HCT116 (cell line): ENCODE measurements at regions not wholly inside any gene's neighbourhood (a gene's known extent, or its start where the extent isn't known, plus 50 kb on each side); places are given as distances from the start of the nearest gene placed in this dataset.

Experiments
- ATAC-seq: fragments of 200-7000 bp; cut with Tn5 transposase; 2 replicates; pipeline ENCODE4 v1.9.1; 2020; ENCODE audit warnings: mild to moderate bottlenecking, moderate library complexity
- BruUV-seq: library from RNA; stranded (reverse); fragments of 400-500 nt; replicated peaks from 2 replicates; lab custom pipeline; 2021; lab: Mats Ljungman, UMichigan
- CTCF ChIA-PET: fragments of 300-600 bp; sonication (Branson Sonifier 250); formaldehyde crosslinking; loops from one replicate; lab custom pipeline; 2021; ENCODE audit warnings: antibody characterized with exemption; lab: Charles Lee
- POLR2A ChIA-PET: fragments of 300-600, 350-600 bp; sonication (Branson Sonifier 250); formaldehyde crosslinking; loops from one replicate; lab custom pipeline; 2021; ENCODE audit warnings: antibody characterized with exemption; lab: Charles Lee
- RAD21 ChIA-PET, 2 experiments: fragments of 300-600 bp; sonication (Branson Sonifier 250); formaldehyde crosslinking; loops; one replicate each; lab custom pipeline; 2023; ENCODE audit warnings: low total read pairs in 2 of 2; ENCODE audit not compliant: uncharacterized antibody in 2 of 2, unreplicated experiment in 2 of 2, low non-redundant PET in 1 of 2; lab: Charles Lee
- DNase-seq: peaks from one replicate; pipeline ENCODE4 v3.0.0-alpha.2; 2010; ENCODE audit warnings: low read depth, low spot score
- H2AFZ ChIP-seq: fragments of 200-600 bp; shearing (Covaris generic), sonication (generic); 2 replicates; pipeline ENCODE4 v1.6.1; 2017; ENCODE audit warnings: low read depth, mixed run types, mixed read lengths, antibody characterized with exemption, low read length; ENCODE audit not compliant: poor library complexity, severe bottlenecking
- H3K27ac ChIP-seq: 2 replicates; pipeline ENCODE4 v1.5.1; 2012; ENCODE audit warnings: low read depth, low read length
- H3K27me3 ChIP-seq: fragments of 200-600 bp; sonication (generic); 2 replicates; pipeline ENCODE4 v1.6.1; 2016; ENCODE audit warnings: mixed run types, low read length, mixed read lengths; ENCODE audit not compliant: insufficient read depth
- H3K36me3 ChIP-seq, 2 experiments: fragments of 200-500 bp in 1 of 2; fragments of 200-600 bp in 1 of 2; sonication (Bioruptor generic) in 1 of 2; sonication (generic) in 1 of 2; 2 replicates each; pipeline versions ENCODE4 v1.5.1 to v1.6.1; 2014 to 2016; ENCODE audit warnings: low read length in 2 of 2, inconsistent platforms in 1 of 2, mixed read lengths in 1 of 2, mixed run types in 1 of 2; ENCODE audit not compliant: insufficient read depth in 2 of 2, control insufficient read depth in 1 of 2
- H3K4me1 ChIP-seq, 2 experiments: fragments of 200-600 bp in 1 of 2; sonication (generic) in 1 of 2; 2 replicates each; pipeline versions ENCODE4 v1.5.1 to v1.6.1; 2012 to 2017; ENCODE audit warnings: low read length in 2 of 2, inconsistent platforms in 1 of 2, mild to moderate bottlenecking in 1 of 2, mixed read lengths in 1 of 2, mixed run types in 1 of 2, moderate library complexity in 1 of 2; ENCODE audit not compliant: insufficient read depth in 2 of 2, control insufficient read depth in 1 of 2
- H3K4me2 ChIP-seq: fragments of 200-600 bp; sonication (generic); 2 replicates; pipeline ENCODE4 v1.6.1; 2017; ENCODE audit warnings: mixed run types, low read length, mixed read lengths
- H3K4me3 ChIP-seq, 2 experiments: fragments of 200-600 bp in 1 of 2; sonication (generic) in 1 of 2; replicated peaks in 1 of 2; 2 replicates each; pipeline ENCODE4 v1.5.1; 2011 to 2016; ENCODE audit warnings: low read length in 2 of 2, control low read depth in 1 of 2, low read depth in 1 of 2, mild to moderate bottlenecking in 1 of 2, mixed read lengths in 1 of 2, mixed run types in 1 of 2
- H3K79me2 ChIP-seq: fragments of 200-600 bp; sonication (generic); 2 replicates; pipeline ENCODE4 v1.6.1; 2017; ENCODE audit warnings: mild to moderate bottlenecking, mixed run types, low read length, moderate library complexity, mixed read lengths; ENCODE audit not compliant: insufficient read depth
- H3K9ac ChIP-seq: fragments of 200-600 bp; sonication (generic); 2 replicates; pipeline ENCODE4 v1.6.1; 2016; ENCODE audit warnings: low read length, mixed read lengths
- H3K9me2 ChIP-seq: fragments of 200-600 bp; sonication (generic), shearing (Covaris generic); 2 replicates; pipeline ENCODE4 v1.6.1; 2017; ENCODE audit warnings: mixed run types, mild to moderate bottlenecking, moderate library complexity; ENCODE audit not compliant: insufficient read depth
- H3K9me3 ChIP-seq, 2 experiments: fragments of 200-500 bp in 1 of 2; fragments of 200-600 bp in 1 of 2; sonication (Bioruptor generic) in 1 of 2; sonication (generic) in 1 of 2; 2 replicates each; pipeline ENCODE4 v1.6.1; 2014 to 2017; ENCODE audit warnings: low read length in 2 of 2, mixed read lengths in 2 of 2, inconsistent platforms in 1 of 2, low read depth in 1 of 2, mild to moderate bottlenecking in 1 of 2, mixed run types in 1 of 2, moderate library complexity in 1 of 2; ENCODE audit not compliant: control insufficient read depth in 1 of 2, insufficient read depth in 1 of 2
- H4K20me1 ChIP-seq: fragments of 200-600 bp; sonication (generic), shearing (Covaris generic); 2 replicates; pipeline ENCODE4 v1.6.1; 2017; ENCODE audit warnings: mixed run types, mild to moderate bottlenecking, moderate library complexity; ENCODE audit not compliant: insufficient read depth
- ATF3 ChIP-seq: IDR thresholded peaks from 2 replicates; pipeline ENCODE4 v1.6.1; 2012
- CBX3 ChIP-seq: IDR thresholded peaks from 2 replicates; pipeline ENCODE4 v1.6.1; 2012; ENCODE audit warnings: low read depth
- CEBPB ChIP-seq: IDR thresholded peaks from 2 replicates; pipeline ENCODE4 v1.6.1; 2012; ENCODE audit warnings: low read depth
- EGR1 ChIP-seq: IDR thresholded peaks from 2 replicates; pipeline ENCODE4 v1.6.1; 2012; ENCODE audit warnings: low read depth
- EZH2 ChIP-seq: fragments of 200-600 bp; sonication (generic); IDR thresholded peaks from 2 replicates; pipeline ENCODE4 v1.6.1; 2017; ENCODE audit warnings: antibody characterized with exemption, mixed run types
- EZH2phosphoT487 ChIP-seq: fragments of 200-600 bp; IDR thresholded peaks from 2 replicates; pipeline ENCODE4 v1.6.1; 2018; ENCODE audit warnings: antibody characterized with exemption, borderline replicate concordance
- FOSL1 ChIP-seq: IDR thresholded peaks from 2 replicates; pipeline ENCODE4 v1.6.1; 2012; ENCODE audit warnings: low read depth
- MAX ChIP-seq: IDR thresholded peaks from 2 replicates; pipeline ENCODE4 v1.6.1; 2012
- POLR2A ChIP-seq: IDR thresholded peaks from 2 replicates; pipeline ENCODE4 v1.7.0; 2011; ENCODE audit warnings: borderline replicate concordance; ENCODE audit not compliant: insufficient read depth, insufficient read length; ENCODE audit errors: extremely low read depth
- POLR2AphosphoS5 ChIP-seq: IDR thresholded peaks from 2 replicates; pipeline ENCODE4 v1.6.1; 2011; ENCODE audit warnings: mild to moderate bottlenecking, low read depth, low read length, moderate library complexity
- RAD21 ChIP-seq: IDR thresholded peaks from 2 replicates; pipeline ENCODE4 v1.6.1; 2012; ENCODE audit warnings: low read depth, mild to moderate bottlenecking
- REST ChIP-seq: IDR thresholded peaks from 2 replicates; pipeline ENCODE4 v1.6.1; 2012; ENCODE audit warnings: low read depth
- SIN3A ChIP-seq: IDR thresholded peaks from 2 replicates; pipeline ENCODE4 v1.6.1; 2012; ENCODE audit warnings: low read depth
- SP1 ChIP-seq: IDR thresholded peaks from 2 replicates; pipeline ENCODE4 v1.6.1; 2012; ENCODE audit warnings: low read depth
- SRF ChIP-seq: IDR thresholded peaks from 2 replicates; pipeline ENCODE4 v1.6.1; 2012; ENCODE audit warnings: low read depth
- TCF7L2 ChIP-seq: IDR thresholded peaks from 2 replicates; pipeline ENCODE4 v1.7.0; 2011; ENCODE audit warnings: borderline replicate concordance, inconsistent platforms; ENCODE audit not compliant: insufficient read depth, insufficient read length; ENCODE audit errors: extremely low read depth
- ZBTB33 ChIP-seq: IDR thresholded peaks from 2 replicates; pipeline ENCODE4 v1.6.1; 2011; ENCODE audit warnings: mild to moderate bottlenecking, low read length, moderate library complexity; ENCODE audit not compliant: insufficient replicate concordance; ENCODE audit errors: extremely low read depth
- ZFX ChIP-seq: fragments of 450-650 bp; IDR thresholded peaks from 2 replicates; pipeline ENCODE4 v1.6.1; 2017
- intact Hi-C: fragments of 100-400 bp; cut with micrococcal nuclease; formaldehyde crosslinking; loops from 2 replicates; pipeline ENCODE4 v1.10.0; 2022

DNA sequence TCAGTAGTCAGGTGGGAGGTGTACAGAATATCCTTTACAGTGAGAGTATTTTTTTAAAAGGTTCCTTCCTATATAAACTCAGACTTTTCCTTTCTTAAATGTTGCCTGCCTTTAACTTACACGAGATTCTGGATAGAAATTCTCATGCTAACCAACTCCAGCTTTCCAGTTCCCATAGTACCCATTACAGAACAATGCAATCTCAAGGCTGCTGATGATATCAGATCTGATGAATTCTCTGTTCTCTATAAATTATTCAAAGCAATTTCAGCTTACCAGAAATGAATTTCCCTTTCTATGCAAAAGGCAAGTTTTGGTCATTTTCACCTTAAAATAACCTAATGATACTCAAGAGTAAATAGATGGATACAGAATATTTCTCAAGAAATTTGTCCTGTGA is 90.3 kb downstream of the NUDT12 start:
- Histone ChIP-seq H3K9me3 (no peaks in the 10 kb centered on the region), H2AFZ (no peak overlapping the region), H3K4me3 (no peak overlapping the region), H3K79me2 (no peaks in the 10 kb centered on the region), H3K36me3 (no peaks in the 10 kb centered on the region), H3K27me3 (no peaks in the 10 kb centered on the region), H3K27ac (no peak overlapping the region), H4K20me1 (no peaks in the 10 kb centered on the region), H3K4me2 (no peak overlapping the region), H3K9ac (no peak overlapping the region), H3K9me2 (no peaks in the 10 kb centered on the region), H3K4me1 (no peaks in the 10 kb centered on the region)
- ATAC-seq (no peak), DNase-seq (no peak)
- CTCF ChIA-PET, result no interaction called here
- POLR2A ChIA-PET, result no interaction called here
- RAD21 ChIA-PET, result no interaction called here
- intact Hi-C loops, result loop anchor here (10.0 kb wide), 2 partner anchors 427 to 917 kb away; no protein-coding TSS in a partner anchor
- no TSS peak for BruUV-seq
- TF ChIP-seq TCF7L2 (no peak), SRF (no peak), RAD21 (no peak), ATF3 (no peak), ZBTB33 (no peak), CEBPB (no peak), SIN3A (no peak), POLR2A (no peak), EGR1 (no peak), FOSL1 (no peak), SP1 (no peak), ZFX (no peak), POLR2AphosphoS5 (no peak), EZH2 (no peak), CBX3 (no peak), EZH2phosphoT487 (no peak), REST (no peak), MAX (no peak)
